PFSK-1 (cell line): ENCODE measurements at regions not wholly inside any gene's neighbourhood (a gene's known extent, or its start where the extent isn't known, plus 50 kb on each side); places are given as distances from the start of the nearest gene placed in this dataset.

Experiments used
- POLR2AphosphoS5 ChIP-seq: IDR thresholded peaks from 2 replicates; pipeline ENCODE4 v1.6.1; 2012; ENCODE audit warnings: low read depth, mild to moderate bottlenecking, control low read depth, low read length, moderate library complexity
- TF ChIP-seq, protein P1 (sequence below), 2 experiments: IDR thresholded peaks; 2 replicates each; pipeline versions ENCODE4 v1.6.1 to v1.8.0; 2011 to 2012; ENCODE audit warnings: low read depth in 2 of 2, low read length in 2 of 2, control low read depth in 1 of 2, inconsistent platforms in 1 of 2, mild to moderate bottlenecking in 1 of 2, moderate library complexity in 1 of 2; ENCODE audit not compliant: insufficient read depth in 1 of 2

DNA sequence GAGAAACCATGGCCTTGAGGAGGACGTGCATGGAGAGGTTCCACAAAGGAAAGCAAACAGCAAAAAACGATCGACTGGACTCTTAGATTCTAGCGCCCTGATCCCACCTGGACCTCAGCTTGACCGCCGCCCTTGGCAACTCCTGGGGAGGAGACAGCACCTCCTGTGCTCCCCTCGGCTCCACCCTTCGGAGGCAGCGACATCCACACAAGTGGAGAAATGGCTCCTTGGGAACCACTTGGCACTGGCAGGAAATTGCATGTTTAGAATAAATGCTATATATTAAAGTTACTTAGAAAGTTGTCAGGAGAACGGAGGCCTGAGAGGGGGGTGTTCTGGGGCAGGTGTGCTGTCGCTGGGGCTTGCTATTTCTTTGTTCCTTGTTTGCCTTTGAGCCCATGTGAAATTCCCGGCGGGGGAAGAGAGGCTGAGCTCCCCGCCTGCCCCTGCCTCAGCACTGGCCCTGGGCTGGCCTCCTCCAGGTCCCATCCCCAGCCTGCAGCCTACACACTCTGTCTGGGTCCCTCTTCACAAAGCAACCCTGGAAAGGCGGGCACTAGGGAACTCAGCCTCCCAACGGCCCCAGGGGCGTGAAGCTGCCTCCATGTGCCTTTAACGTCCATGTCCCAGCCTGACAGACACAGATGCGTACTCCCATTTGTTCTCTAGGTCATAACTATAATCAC is 395.3 kb downstream of the BRD1 start:
- TF ChIP-seq, protein P1, sequence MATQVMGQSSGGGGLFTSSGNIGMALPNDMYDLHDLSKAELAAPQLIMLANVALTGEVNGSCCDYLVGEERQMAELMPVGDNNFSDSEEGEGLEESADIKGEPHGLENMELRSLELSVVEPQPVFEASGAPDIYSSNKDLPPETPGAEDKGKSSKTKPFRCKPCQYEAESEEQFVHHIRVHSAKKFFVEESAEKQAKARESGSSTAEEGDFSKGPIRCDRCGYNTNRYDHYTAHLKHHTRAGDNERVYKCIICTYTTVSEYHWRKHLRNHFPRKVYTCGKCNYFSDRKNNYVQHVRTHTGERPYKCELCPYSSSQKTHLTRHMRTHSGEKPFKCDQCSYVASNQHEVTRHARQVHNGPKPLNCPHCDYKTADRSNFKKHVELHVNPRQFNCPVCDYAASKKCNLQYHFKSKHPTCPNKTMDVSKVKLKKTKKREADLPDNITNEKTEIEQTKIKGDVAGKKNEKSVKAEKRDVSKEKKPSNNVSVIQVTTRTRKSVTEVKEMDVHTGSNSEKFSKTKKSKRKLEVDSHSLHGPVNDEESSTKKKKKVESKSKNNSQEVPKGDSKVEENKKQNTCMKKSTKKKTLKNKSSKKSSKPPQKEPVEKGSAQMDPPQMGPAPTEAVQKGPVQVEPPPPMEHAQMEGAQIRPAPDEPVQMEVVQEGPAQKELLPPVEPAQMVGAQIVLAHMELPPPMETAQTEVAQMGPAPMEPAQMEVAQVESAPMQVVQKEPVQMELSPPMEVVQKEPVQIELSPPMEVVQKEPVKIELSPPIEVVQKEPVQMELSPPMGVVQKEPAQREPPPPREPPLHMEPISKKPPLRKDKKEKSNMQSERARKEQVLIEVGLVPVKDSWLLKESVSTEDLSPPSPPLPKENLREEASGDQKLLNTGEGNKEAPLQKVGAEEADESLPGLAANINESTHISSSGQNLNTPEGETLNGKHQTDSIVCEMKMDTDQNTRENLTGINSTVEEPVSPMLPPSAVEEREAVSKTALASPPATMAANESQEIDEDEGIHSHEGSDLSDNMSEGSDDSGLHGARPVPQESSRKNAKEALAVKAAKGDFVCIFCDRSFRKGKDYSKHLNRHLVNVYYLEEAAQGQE (IDR thresholded peaks at IDR 0.05; ENCODE audit: insufficient read depth in 1 of 2, low read depth in 2 of 2, low read length in 2 of 2): no peak
- TF ChIP-seq POLR2AphosphoS5: no peak
